H1 (cell line): ENCODE measurements at regions not wholly inside any gene's neighbourhood (a gene's known extent, or its start where the extent isn't known, plus 50 kb on each side); places are given as distances from the start of the nearest gene placed in this dataset.

Source experiments
- BRCA1 ChIP-seq: IDR thresholded peaks from 2 replicates; pipeline ENCODE4 v1.6.1; 2012; ENCODE audit warnings: low read depth, low read length, improper control_type of control experiment
- CHD7 ChIP-seq: fragments of 300-600 bp; sonication (generic); IDR thresholded peaks from 2 replicates; pipeline ENCODE4 v1.7.1; 2012; ENCODE audit warnings: low read length, moderate library complexity, mild to moderate bottlenecking, inconsistent platforms; ENCODE audit not compliant: insufficient replicate concordance
- MAX ChIP-seq: IDR thresholded peaks from 2 replicates; pipeline ENCODE4 v1.6.1; 2012; ENCODE audit warnings: inconsistent platforms
- POLR2A ChIP-seq, 2 experiments: IDR thresholded peaks; 1 replicate in 1 of 2; 2 replicates in 1 of 2; pipeline ENCODE4 v1.6.1; 2011; ENCODE audit warnings: low read depth in 2 of 2, low read length in 2 of 2, mild to moderate bottlenecking in 2 of 2; ENCODE audit errors: control extremely low read depth in 1 of 2
- RBBP5 ChIP-seq: IDR thresholded peaks from 2 replicates; pipeline ENCODE4 v1.7.1; 2012; ENCODE audit warnings: low read depth, mild to moderate bottlenecking, inconsistent platforms, low read length, moderate library complexity, borderline replicate concordance
- SAP30 ChIP-seq: fragments of 300-600 bp; sonication (generic); IDR thresholded peaks from 2 replicates; pipeline ENCODE4 v1.7.1; 2012; ENCODE audit warnings: low read length, moderate library complexity, mild to moderate bottlenecking, inconsistent platforms; ENCODE audit not compliant: insufficient read depth, insufficient replicate concordance
- SIX5 ChIP-seq: IDR thresholded peaks from 2 replicates; pipeline ENCODE4 v1.6.1; 2011; ENCODE audit warnings: mild to moderate bottlenecking, low read depth, low read length
- ZNF274 ChIP-seq: IDR thresholded peaks from 2 replicates; pipeline ENCODE4 v1.7.0; 2012; ENCODE audit warnings: low read length, borderline replicate concordance; ENCODE audit errors: extremely low read depth

DNA sequence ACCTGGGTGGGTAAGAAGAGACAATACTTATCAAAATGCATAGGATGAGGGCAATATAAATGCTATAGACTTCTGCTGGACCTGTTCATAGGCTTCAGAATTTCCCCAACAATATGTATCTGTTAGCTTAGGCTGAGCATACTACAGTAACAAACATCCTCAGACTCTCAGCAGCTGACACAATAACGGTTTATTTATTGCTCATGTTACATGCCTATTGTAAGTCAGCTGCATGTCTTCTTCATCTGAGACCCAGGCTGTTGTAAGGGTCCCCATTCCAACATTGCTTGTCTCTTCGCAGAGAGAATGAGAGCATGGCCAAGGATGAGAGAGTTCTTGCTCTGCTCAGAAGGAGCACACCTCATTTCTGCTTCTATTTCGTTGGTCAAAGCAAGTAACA, 150.7 kb downstream of the TMEM200C start (continued):
- TF ChIP-seq BRCA1 (no peak), SAP30 (no peak), CHD7 (no peak), MAX (no peak), ZNF274 (no peak), RBBP5 (no peak), SIX5 (no peak), POLR2A (IDR thresholded peaks at IDR 0.05; ENCODE audit: control extremely low read depth in 1 of 2, low read depth in 2 of 2, low read length in 2 of 2) (no peak)
